Breast epithelium (tissue), 3 donors: ENCODE measurements at regions not wholly inside any gene's neighbourhood (a gene's known extent, or its start where the extent isn't known, plus 50 kb on each side); places are given as distances from the start of the nearest gene placed in this dataset.

Experiments
- CTCF ChIP-seq, 3 donors: fragments of 450-650 bp; IDR thresholded peaks; one replicate each; pipeline ENCODE4 v1.5.1; 2016 to 2017; ENCODE audit warnings: antibody characterized with exemption in 3 of 3, mild to moderate bottlenecking in 3 of 3, moderate library complexity in 3 of 3
- POLR2A ChIP-seq: fragments of 450-650 bp; IDR thresholded peaks from one replicate; pipeline ENCODE4 v1.6.1; 2016; ENCODE audit warnings: antibody characterized with exemption, mild to moderate bottlenecking, moderate library complexity

- TF ChIP-seq CTCF (IDR thresholded peaks at IDR 0.05) (no peak), POLR2A (no peak)
Measured at GRCh38 chr14:63800083-63800482, 52.7 kb upstream of the SYNE2 start.
